AG04450 (cell line): ENCODE measurements at regions not wholly inside any gene's neighbourhood (a gene's known extent, or its start where the extent isn't known, plus 50 kb on each side); places are given as distances from the start of the nearest gene placed in this dataset.

Experiments used
- CTCF ChIA-PET: fragments of 300-600, 350-600 bp; formaldehyde crosslinking; extraction: SDS; loops from one replicate; lab custom pipeline; 2022; ENCODE audit warnings: antibody characterized with exemption, inconsistent platforms; lab: Charles Lee
- POLR2A ChIA-PET: fragments of 350-600 bp; formaldehyde crosslinking; extraction: SDS; loops from one replicate; lab custom pipeline; 2021; ENCODE audit warnings: antibody characterized with exemption, inconsistent platforms; lab: Yijun Ruan, JAX
- DNase-seq: peaks from one replicate; pipeline ENCODE4 v3.0.0-alpha.2; 2011; ENCODE audit warnings: low read depth, low spot score
- H3K27ac ChIP-seq: one replicate; pipeline ENCODE4 v1.5.1; 2012; ENCODE audit warnings: low read depth, low read length, control low read depth
- H3K27me3 ChIP-seq: one replicate; pipeline ENCODE4 v1.6.0; 2012; ENCODE audit warnings: low read length; ENCODE audit not compliant: control insufficient read depth, insufficient read depth
- H3K4me3 ChIP-seq: 2 replicates; pipeline ENCODE4 v1.5.1; 2011; ENCODE audit warnings: mild to moderate bottlenecking, low read depth, low read length, control low read depth
- H3K9me3 ChIP-seq: 2 replicates; pipeline ENCODE4 v1.5.1; 2012; ENCODE audit warnings: low read length; ENCODE audit not compliant: control insufficient read depth, insufficient read depth
- TF ChIP-seq, protein P1 (sequence below): IDR thresholded peaks from 2 replicates; pipeline ENCODE4 v1.5.1; 2011; ENCODE audit warnings: low read depth, low read length, control low read depth, inconsistent platforms

GRCh38 chr10:6350609-6351008 lies 147.9 kb downstream of the PFKFB3 start:
- Histone ChIP-seq H3K4me3 (no peak overlapping the region), H3K27ac (no peak overlapping the region), H3K27me3 (peaks cover 3% of the 10 kb centered on the region), H3K9me3 (no peaks in the 10 kb centered on the region)
- TF ChIP-seq, protein P1, sequence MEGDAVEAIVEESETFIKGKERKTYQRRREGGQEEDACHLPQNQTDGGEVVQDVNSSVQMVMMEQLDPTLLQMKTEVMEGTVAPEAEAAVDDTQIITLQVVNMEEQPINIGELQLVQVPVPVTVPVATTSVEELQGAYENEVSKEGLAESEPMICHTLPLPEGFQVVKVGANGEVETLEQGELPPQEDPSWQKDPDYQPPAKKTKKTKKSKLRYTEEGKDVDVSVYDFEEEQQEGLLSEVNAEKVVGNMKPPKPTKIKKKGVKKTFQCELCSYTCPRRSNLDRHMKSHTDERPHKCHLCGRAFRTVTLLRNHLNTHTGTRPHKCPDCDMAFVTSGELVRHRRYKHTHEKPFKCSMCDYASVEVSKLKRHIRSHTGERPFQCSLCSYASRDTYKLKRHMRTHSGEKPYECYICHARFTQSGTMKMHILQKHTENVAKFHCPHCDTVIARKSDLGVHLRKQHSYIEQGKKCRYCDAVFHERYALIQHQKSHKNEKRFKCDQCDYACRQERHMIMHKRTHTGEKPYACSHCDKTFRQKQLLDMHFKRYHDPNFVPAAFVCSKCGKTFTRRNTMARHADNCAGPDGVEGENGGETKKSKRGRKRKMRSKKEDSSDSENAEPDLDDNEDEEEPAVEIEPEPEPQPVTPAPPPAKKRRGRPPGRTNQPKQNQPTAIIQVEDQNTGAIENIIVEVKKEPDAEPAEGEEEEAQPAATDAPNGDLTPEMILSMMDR: no peak
- DNase-seq: no peak
- POLR2A ChIA-PET: no interaction called here
- CTCF ChIA-PET: interaction anchor here (0.6 to 1.3 kb wide), 2 partner anchors 51 to 543 kb away, joined by 3 to 5 read pairs; no protein-coding TSS in a partner anchor

- no peaks in the 10 kb centered on the region for H3K9me3 ChIP-seq
- no peak overlapping the region for H3K4me3 ChIP-seq
- H3K27me3 ChIP-seq: peaks cover 3% of the 10 kb centered on the region
- TF ChIP-seq, protein P1: no peak
- no peak overlapping the region for H3K27ac ChIP-seq
- DNase-seq: no peak
- ChIA-PET CTCF (interaction anchor here (1.3 kb wide), 1 partner anchor 50 kb away, joined by 3 read pairs; no protein-coding TSS in a partner anchor), POLR2A (no interaction called here)
Observed at GRCh38 chr10:6351495-6351894, 148.8 kb downstream of the PFKFB3 start.

- ChIA-PET CTCF (no interaction called here), POLR2A (no interaction called here)
- Histone ChIP-seq H3K27me3 (peaks cover 3% of the 10 kb centered on the region), H3K9me3 (no peaks in the 10 kb centered on the region), H3K27ac (no peak overlapping the region), H3K4me3 (no peak overlapping the region)
- no peak for DNase-seq
- TF ChIP-seq, protein P1: no peak
Observed at GRCh38 chr10:6353526-6353925, 150.8 kb downstream of the PFKFB3 start.

DNA sequence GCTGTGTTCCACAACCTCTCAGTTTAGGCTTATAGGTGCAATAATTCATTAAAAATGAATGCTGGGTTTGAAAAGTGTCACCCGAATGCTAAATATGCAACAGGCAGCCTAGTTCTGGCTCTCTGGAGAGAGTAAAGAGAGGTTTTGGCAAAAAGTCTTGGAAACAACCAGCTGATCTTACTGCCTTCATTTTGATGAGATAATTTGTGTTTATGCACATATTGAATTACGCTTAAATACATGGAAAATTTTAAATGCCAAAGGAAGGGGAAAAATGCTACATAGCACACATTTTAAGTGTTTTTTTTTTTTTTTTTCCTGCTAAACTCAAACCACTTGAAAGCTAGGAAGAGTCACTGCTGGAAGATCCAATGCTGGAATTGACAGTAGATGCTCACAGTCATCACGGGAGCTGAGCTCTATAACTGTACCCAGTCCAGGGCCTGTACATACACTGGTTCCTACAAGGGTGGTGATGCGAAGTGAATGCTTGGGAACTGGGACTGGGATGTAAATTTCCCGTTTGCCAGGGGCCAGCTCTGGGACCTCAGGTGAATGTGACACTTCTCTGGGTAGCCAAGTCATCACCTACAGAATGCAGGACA lies 151.5 kb downstream of the PFKFB3 start:
- CTCF ChIA-PET: interaction anchor here (0.8 kb wide), 1 partner anchor 12 kb away, joined by 5 read pairs; no protein-coding TSS in a partner anchor
- DNase-seq: no peak
- Histone ChIP-seq H3K4me3 (no peak overlapping the region), H3K27me3 (peaks cover 3% of the 10 kb centered on the region), H3K27ac (no peak overlapping the region), H3K9me3 (no peaks in the 10 kb centered on the region)
- TF ChIP-seq, protein P1: no peak
- POLR2A ChIA-PET: interaction anchor here (0.6 kb wide), 1 partner anchor 286 kb away, joined by 7 read pairs; no protein-coding TSS in a partner anchor

- Histone ChIP-seq H3K27me3 (peaks cover 3% of the 10 kb centered on the region), H3K4me3 (no peak overlapping the region), H3K27ac (no peak overlapping the region), H3K9me3 (no peaks in the 10 kb centered on the region)
- POLR2A ChIA-PET: no interaction called here
- CTCF ChIA-PET: no interaction called here
- TF ChIP-seq, protein P1: no peak
- DNase-seq: no peak
Observed at GRCh38 chr10:6356280-6356793, 153.6 kb downstream of the PFKFB3 start.
